ENCODE measurements at regions not wholly inside any gene's neighbourhood (a gene's known extent, or its start where the extent isn't known, plus 50 kb on each side); places are given as distances from the start of the nearest gene placed in this dataset.
"Not testable (repeated sequence)": the region's sequence is repeated elsewhere in the genome, so short reads cannot be mapped to it uniquely, and the experiment has no call there.

GRCh38 chr3:15903164-15903563, 105.4 kb upstream of the ANKRD28 start:
- DNase-seq (ENCODE audit: extremely low read depth in 1 of 2, low read depth in 1 of 2) = no peak

DNA sequence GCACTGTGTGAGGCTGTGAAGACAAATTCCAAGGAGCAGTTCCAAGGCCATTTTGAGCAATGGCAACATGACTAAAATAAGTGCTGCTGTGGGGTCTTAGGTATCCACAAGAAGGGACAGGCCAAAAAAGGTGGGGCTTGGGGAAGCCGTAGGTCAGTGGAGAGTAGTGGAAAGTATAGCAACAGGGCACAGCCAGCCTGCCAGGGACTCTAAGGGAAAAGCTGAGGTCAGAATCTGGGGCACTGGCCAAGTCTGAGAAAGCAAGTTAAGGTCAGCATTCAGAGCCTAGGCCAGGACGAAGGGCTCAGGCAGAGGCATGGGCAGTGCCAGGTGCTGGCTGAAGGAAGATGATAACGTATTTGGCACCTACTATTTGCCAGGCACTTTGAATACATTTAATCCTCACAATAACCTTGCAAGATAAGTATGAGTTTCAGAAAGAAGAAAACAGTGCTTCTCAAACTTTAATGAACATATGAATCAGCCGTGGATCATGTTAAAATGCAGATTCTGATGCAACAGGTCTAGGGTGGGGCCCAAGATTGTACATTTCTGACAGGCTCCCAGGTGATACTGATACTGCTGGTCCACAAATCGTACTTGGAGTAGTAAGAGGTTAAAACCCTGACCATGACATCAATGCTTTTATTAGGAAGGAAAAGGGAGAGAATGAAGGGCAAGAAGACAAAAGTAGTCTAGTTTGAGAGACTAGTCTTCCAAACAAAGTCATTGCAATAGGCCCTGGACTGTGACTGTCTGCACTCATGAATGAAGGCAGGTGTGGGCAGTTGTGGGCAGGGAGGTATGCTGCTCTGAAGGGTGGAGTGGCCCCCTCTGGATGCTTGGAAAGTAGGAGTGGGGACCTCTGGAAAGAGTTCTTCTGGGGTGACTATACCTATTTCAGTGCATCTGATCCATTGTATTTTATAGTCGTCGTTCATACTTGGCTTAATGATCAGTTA, 106.3 kb upstream of the ANKRD28 start:
- DNase-seq (ENCODE audit: extremely low read depth in 1 of 2, low read depth in 1 of 2) = no peak

- DNase-seq (ENCODE audit: extremely low read depth in 1 of 2, low read depth in 1 of 2) = no peak
Observed at GRCh38 chr3:15905041-15905440, 107.3 kb upstream of the ANKRD28 start.

DNA sequence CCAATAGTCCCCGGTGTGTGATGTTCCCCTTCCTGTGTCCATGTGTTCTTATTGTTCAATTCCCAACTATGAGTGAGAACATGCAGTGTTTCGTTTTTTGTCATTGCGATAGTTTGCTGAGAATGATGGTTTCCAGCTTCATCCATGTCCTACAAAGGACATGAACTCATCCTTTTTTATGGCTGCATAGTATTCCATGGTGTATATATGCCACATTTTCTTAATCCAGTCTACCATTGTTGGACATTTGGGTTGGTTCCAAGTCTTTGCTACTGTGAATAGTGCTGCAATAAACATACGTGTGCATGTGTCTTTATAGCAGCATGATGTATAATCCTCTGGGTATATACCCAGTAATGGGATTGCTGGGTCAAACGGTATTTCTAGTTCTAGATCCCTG, 109.6 kb upstream of the ANKRD28 start:
- DNase-seq (ENCODE audit: extremely low read depth in 1 of 2, low read depth in 1 of 2) = not testable (repeated sequence)

GRCh38 chr3:15918988-15919387, 121.2 kb upstream of the ANKRD28 start:
- no peak for DNase-seq (ENCODE audit: extremely low read depth in 1 of 2, low read depth in 1 of 2)

GRCh38 chr3:15919971-15920370, 122.2 kb upstream of the ANKRD28 start:
- DNase-seq (ENCODE audit: extremely low read depth in 1 of 2, low read depth in 1 of 2) = no peak

DNA sequence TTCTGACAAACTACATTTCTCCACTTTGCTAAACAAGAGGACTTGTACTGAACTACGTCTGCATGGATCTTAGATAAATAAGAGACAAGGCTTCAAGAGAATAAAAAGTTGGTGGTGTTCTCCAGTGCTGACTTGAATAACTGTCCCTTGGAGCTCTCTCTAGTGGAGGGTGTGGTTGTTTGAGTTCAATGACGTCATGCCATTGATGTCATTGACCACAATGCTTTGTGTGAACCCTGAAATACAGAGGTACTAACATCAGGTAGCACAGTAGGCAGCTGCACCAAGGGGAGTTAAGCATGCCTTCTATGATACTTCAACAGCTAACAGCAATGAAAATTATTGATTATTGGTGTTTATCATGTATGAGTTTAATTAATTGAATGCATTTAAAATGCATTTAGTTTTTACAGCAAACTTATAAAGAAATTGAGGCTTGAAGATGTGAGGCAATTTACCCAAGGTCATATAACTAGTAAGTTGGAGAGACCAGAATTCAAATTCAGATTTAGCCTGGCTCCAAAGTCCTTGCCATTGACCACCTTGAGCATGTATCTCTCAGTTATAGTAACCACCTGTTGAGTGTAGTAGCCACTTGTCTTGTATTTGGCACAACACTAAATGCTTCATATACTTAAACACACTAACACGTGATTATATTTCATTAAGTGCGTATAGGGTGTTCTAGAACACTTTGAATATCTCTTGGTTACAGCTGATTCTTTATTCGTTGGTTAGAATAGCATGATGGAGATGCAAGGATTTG, 126.0 kb upstream of the ANKRD28 start:
- DNase-seq (ENCODE audit: extremely low read depth in 1 of 2, low read depth in 1 of 2) = no peak

- no peak for DNase-seq (ENCODE audit: extremely low read depth in 1 of 2, low read depth in 1 of 2)
Observed at GRCh38 chr3:15924914-15925313, 127.1 kb upstream of the ANKRD28 start.

DNA sequence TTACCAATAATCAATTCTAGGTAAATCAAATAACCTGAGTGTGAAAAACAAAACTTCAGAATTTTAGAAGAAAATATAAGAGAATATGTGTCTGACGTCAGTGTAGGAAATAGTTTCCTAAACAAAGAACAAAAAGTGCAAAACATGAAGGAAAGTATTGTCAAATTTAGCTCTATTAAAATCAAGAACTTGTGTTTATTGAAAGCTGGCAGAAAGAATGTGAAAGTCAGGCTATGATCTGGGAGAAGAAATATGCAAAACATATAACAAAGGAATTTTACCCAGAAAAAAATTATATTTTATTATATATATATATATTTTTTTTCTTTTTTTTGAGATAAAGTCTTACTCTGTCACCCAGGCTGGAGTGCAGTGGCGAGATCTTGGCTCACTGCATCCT, 129.1 kb upstream of the ANKRD28 start:
- DNase-seq (ENCODE audit: extremely low read depth in 1 of 2, low read depth in 1 of 2) = no peak

- DNase-seq (ENCODE audit: extremely low read depth in 1 of 2, low read depth in 1 of 2) = no peak
Observed at GRCh38 chr3:15927969-15928368, 130.2 kb upstream of the ANKRD28 start.

GRCh38 chr3:15929944-15930571, 132.3 kb upstream of the ANKRD28 start:
- DNase-seq (ENCODE audit: extremely low read depth in 1 of 2, low read depth in 1 of 2) = no peak

DNA sequence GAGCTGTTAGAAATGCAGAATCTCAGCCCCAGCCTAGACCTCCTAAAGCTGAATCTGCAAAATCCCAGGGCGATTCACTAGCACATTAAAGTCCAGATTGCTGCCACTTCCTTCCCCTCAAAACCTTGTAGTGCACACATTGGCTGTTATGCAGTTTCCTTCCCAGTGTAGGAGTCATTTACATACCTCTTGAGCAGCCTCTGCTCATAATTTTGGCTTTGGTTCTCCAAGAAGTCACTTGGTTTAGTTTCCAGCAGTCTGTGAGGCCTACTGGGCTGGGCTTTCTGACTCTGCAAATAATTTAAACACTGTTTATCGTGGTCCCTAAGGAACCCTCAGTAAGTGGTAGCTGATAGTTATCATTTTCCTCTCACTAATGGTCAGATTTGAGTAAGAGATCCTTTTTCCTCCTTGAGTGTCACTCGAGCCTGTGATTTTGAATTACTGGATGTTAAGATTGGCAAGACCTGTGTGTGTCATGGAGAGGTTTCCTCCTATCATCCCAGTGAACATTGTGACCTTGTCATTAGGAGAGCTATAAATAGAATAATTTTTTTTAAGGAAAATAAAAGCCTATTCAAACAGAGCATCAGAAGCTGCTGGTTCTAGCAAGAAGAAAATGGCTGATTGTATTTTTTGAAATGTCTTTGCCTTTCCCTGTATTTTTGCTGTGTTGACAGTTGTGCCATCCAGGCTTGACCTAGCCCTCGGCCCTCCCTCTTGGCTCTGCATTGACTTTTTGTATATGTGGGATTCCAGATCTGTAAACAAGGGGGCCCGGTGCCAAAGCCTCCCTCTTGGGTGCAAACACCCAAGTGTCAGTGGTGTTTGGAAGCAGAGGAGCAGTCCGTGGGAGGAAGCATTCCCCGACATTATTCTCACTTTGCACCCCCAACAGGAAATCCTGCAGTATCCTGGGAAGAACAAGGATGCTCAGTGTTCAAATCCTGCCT, 134.8 kb upstream of the ANKRD28 start:
- DNase-seq (ENCODE audit: extremely low read depth in 1 of 2, low read depth in 1 of 2) = no peak

DNA sequence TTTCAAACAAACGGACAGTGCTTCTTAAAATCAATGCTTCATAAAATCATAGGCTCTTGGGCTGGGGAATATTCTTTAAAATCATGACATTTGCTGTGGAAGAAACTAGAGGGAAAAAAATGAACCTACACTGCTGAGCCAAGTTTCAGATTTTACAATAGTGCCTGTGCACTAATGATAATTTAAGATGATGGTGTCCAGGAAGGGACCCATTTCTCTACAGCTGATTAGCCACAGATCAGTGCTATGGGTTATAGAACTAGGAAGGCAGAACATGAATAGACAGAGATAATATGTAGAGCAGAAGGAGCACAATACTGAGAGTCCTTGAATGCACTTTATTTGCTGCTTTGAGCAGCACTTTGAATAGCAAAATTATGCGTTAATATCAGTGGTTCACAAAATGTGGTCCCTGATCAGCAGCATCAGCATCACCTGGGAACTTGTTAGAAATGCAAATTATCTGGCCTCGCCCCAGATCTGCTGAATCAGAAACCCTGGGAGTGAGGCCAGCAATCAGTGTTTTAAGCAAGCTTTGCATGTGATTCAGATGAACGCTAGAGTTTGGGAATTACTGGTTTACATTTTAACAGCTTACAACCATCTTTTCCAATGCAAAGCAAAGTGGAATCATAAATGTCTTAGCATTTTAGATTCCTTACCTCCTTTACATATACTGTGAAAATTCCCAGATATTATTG, 135.8 kb upstream of the ANKRD28 start:
- DNase-seq (ENCODE audit: extremely low read depth in 1 of 2, low read depth in 1 of 2) = no peak

- DNase-seq (ENCODE audit: extremely low read depth in 1 of 2, low read depth in 1 of 2) = no peak
Observed at GRCh38 chr3:15934389-15935195, 136.8 kb upstream of the ANKRD28 start.

DNA sequence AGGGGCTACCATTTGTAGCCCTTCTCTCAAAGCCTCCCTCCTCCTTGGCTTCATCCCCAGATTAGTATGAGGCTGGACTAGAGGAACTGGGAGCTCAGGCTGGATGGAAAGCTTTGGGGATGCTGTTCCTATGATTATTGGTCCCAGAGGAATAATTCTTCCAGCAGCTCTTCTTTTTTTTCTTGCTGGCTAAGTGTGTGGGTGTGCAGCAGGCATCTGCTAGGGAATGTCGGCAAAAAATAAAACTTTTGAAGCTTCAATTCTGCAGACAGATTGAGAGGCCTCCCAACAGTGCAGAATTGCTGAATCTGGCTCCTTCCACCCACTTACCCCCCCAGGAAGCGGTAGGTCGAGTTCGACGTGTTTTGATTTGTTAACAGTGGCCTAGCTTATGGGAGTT, 138.5 kb upstream of the ANKRD28 start:
- no peak for DNase-seq (ENCODE audit: extremely low read depth in 1 of 2, low read depth in 1 of 2)

GRCh38 chr3:15940641-15941040, 142.9 kb upstream of the ANKRD28 start:
- DNase-seq (ENCODE audit: extremely low read depth in 1 of 2, low read depth in 1 of 2) = no peak

GRCh38 chr3:15941457-15941856, 143.7 kb upstream of the ANKRD28 start:
- not testable (repeated sequence) for DNase-seq (ENCODE audit: extremely low read depth in 1 of 2, low read depth in 1 of 2)

- DNase-seq (ENCODE audit: extremely low read depth in 1 of 2, low read depth in 1 of 2) = no peak
Observed at GRCh38 chr3:15941958-15942357, 144.2 kb upstream of the ANKRD28 start.

GRCh38 chr3:15942462-15942861, 144.7 kb upstream of the ANKRD28 start:
- DNase-seq (ENCODE audit: extremely low read depth in 1 of 2, low read depth in 1 of 2) = no peak

Data from activated CD8-positive, alpha-beta memory T cell treated with anti-CD3 and anti-CD28 coated beads for 1 hour (primary cell).